B cell (primary cell): ENCODE measurements at regions not wholly inside any gene's neighbourhood (a gene's known extent, or its start where the extent isn't known, plus 50 kb on each side); places are given as distances from the start of the nearest gene placed in this dataset.

ENCODE experiments used
- ATAC-seq: fragments of 200-7000 bp; cut with Tn5 transposase; one replicate; pipeline ENCODE4 v1.10.0; 2021; ENCODE audit warnings: low read depth, mild to moderate bottlenecking, moderate number of reproducible peaks, moderate library complexity
- CTCF ChIA-PET: fragments of 350-600 bp; sonication (Branson Sonifier 250); formaldehyde crosslinking; loops from one replicate; lab custom pipeline; 2021; ENCODE audit warnings: antibody characterized with exemption, inconsistent platforms; lab: Charles Lee
- POLR2A ChIA-PET: fragments of 350-600 bp; sonication (Branson Sonifier 250); formaldehyde crosslinking; loops from one replicate; lab custom pipeline; 2021; ENCODE audit warnings: antibody characterized with exemption; lab: Charles Lee
- DNase-seq: peaks from one replicate; pipeline ENCODE4 v3.0.0; 2013
- H2AFZ ChIP-seq: 2 replicates; pipeline ENCODE4 v1.6.1; 2012; ENCODE audit warnings: mild to moderate bottlenecking, low read depth, low read length; ENCODE audit not compliant: insufficient read depth, poor library complexity, severe bottlenecking
- H3K27ac ChIP-seq, 2 donors: 1 replicate in 1 of 2; 2 replicates in 1 of 2; pipeline ENCODE4 v1.5.1; 2012 to 2013; ENCODE audit warnings: low read length in 2 of 2, mild to moderate bottlenecking in 2 of 2, moderate library complexity in 1 of 2
- H3K27me3 ChIP-seq, 4 experiments: fragments of 200-600 bp in 1 of 4; sonication (generic) in 1 of 4; replicated peaks in 1 of 4; 1 replicate in 2 of 4; 2 replicates in 2 of 4; pipeline versions ENCODE4 v1.6.1 to v1.7.0; 2013 to 2016; ENCODE audit warnings: low read length in 3 of 4, mild to moderate bottlenecking in 2 of 4, mixed read lengths in 1 of 4, moderate library complexity in 1 of 4; ENCODE audit not compliant: insufficient read depth in 4 of 4, control insufficient read depth in 3 of 4; ENCODE audit errors: control extremely low read depth in 1 of 4
- H3K36me3 ChIP-seq, 2 experiments: replicated peaks in 1 of 2; 1 replicate in 1 of 2; 2 replicates in 1 of 2; pipeline versions ENCODE4 v1.6.1 to v1.7.1; 2013; ENCODE audit warnings: low read length in 1 of 2; ENCODE audit not compliant: insufficient read depth in 2 of 2, control insufficient read depth in 1 of 2; ENCODE audit errors: control extremely low read depth in 1 of 2, extremely low read depth in 1 of 2
- H3K4me1 ChIP-seq, 2 donors: fragments of 200-600 bp in 1 of 2; sonication (generic) in 1 of 2; 1 replicate in 1 of 2; 2 replicates in 1 of 2; pipeline versions ENCODE4 v1.5.1 to v1.6.1; 2013 to 2017; ENCODE audit warnings: low read length in 2 of 2; ENCODE audit not compliant: control insufficient read depth in 2 of 2, insufficient read depth in 2 of 2
- H3K4me2 ChIP-seq: replicated peaks from 2 replicates; pipeline ENCODE3; 2012; ENCODE audit warnings: mild to moderate bottlenecking, low read depth, low read length; ENCODE audit not compliant: poor library complexity, severe bottlenecking
- H3K4me3 ChIP-seq, 5 experiments: fragments of 200-600 bp in 1 of 5; sonication (generic) in 1 of 5; 1 replicate in 3 of 5; 2 replicates in 2 of 5; pipeline versions ENCODE4 v1.5.1 to v1.7.0; 2011 to 2016; ENCODE audit warnings: low read length in 4 of 5, mild to moderate bottlenecking in 4 of 5, low read depth in 2 of 5, control low read depth in 1 of 5, moderate library complexity in 1 of 5; ENCODE audit not compliant: insufficient read depth in 1 of 5; ENCODE audit errors: control extremely low read depth in 1 of 5, extremely low read depth in 1 of 5
- H3K79me2 ChIP-seq: fragments of 200-600 bp; sonication (generic); one replicate; pipeline ENCODE4 v1.6.0; 2016; ENCODE audit warnings: low read length; ENCODE audit not compliant: control insufficient read depth, insufficient read depth
- H3K9ac ChIP-seq: fragments of 200-600 bp; sonication (generic); 2 replicates; pipeline ENCODE4 v1.6.1; 2017; ENCODE audit warnings: mild to moderate bottlenecking, low read length, moderate library complexity
- H3K9me3 ChIP-seq, 3 donors: one replicate each; pipeline versions ENCODE4 v1.6.1 to v1.7.1; 2013; ENCODE audit warnings: low read length in 2 of 3; ENCODE audit not compliant: control insufficient read depth in 2 of 3, insufficient read depth in 1 of 3; ENCODE audit errors: control extremely low read depth in 1 of 3
- H4K20me1 ChIP-seq: 2 replicates; pipeline ENCODE4 v1.6.0; 2012; ENCODE audit warnings: mild to moderate bottlenecking, low read length; ENCODE audit not compliant: insufficient read depth, control insufficient read depth, poor library complexity, severe bottlenecking
- H3K27ac Mint-ChIP-seq: one replicate; pipeline ENCODE4 v1.8.0; 2021; ENCODE audit warnings: mixed read lengths
- H3K27me3 Mint-ChIP-seq: one replicate; pipeline ENCODE4 v1.8.0; 2021; ENCODE audit warnings: mixed read lengths
- H3K4me1 Mint-ChIP-seq: one replicate; pipeline ENCODE4 v1.8.0; 2021; ENCODE audit warnings: mixed read lengths
- H3K4me3 Mint-ChIP-seq: one replicate; pipeline ENCODE4 v1.8.0; 2021; ENCODE audit warnings: mixed read lengths
- H3K9me3 Mint-ChIP-seq: one replicate; pipeline ENCODE4 v1.8.0; 2022; ENCODE audit warnings: mixed read lengths; ENCODE audit not compliant: insufficient read depth
- CTCF ChIP-seq: fragments of 200-600 bp; IDR thresholded peaks from one replicate; pipeline ENCODE4 v1.8.0; 2022; ENCODE audit warnings: antibody characterized with exemption, mild to moderate bottlenecking
- EZH2 ChIP-seq: IDR thresholded peaks from 2 replicates; pipeline ENCODE4 v1.6.1; 2012; ENCODE audit warnings: borderline replicate concordance, low read depth, mild to moderate bottlenecking, moderate library complexity, low read length; ENCODE audit not compliant: insufficient read depth, poor library complexity, severe bottlenecking
- WGBS: methylation state at CpG from one replicate; pipeline ENCODE4 v1.1.5; 2013; ENCODE audit warnings: missing lambda C conversion rate; ENCODE audit not compliant: insufficient coverage; 5-methylcytosine and 5-hydroxymethylcytosine counted together
- intact Hi-C: fragments of 100-400 bp; cut with micrococcal nuclease; formaldehyde crosslinking; loops from one replicate; pipeline ENCODE4 v1.10.0; 2022

- no peaks in the 10 kb centered on the region for H3K79me2 ChIP-seq
- no peak overlapping the region for H2AFZ ChIP-seq
- no peak for DNase-seq
- Mint-ChIP-seq H3K27me3 (no peaks in the 10 kb centered on the region), H3K9me3 (no peaks in the 10 kb centered on the region), H3K27ac (no peak overlapping the region), H3K4me3 (no peak overlapping the region), H3K4me1 (no peaks in the 10 kb centered on the region)
- H3K9ac ChIP-seq, result no peak overlapping the region
- no peaks in the 10 kb centered on the region for H3K36me3 ChIP-seq
- intact Hi-C loops, result no loop called here
- ChIA-PET POLR2A (no interaction called here), CTCF (no interaction called here)
- TF ChIP-seq EZH2, result no peak
- no peak for TF ChIP-seq CTCF
- ATAC-seq, result no peak
- H4K20me1 ChIP-seq, result no peaks in the 10 kb centered on the region
- no peak overlapping the region for H3K4me2 ChIP-seq
- H3K27me3 ChIP-seq, result no peaks in the 10 kb centered on the region
- H3K4me1 ChIP-seq, result no peaks in the 10 kb centered on the region
- H3K9me3 ChIP-seq, result no peaks in the 10 kb centered on the region
- no peak overlapping the region for H3K27ac ChIP-seq
- no peak overlapping the region for H3K4me3 ChIP-seq
These were observed 81.8 kb downstream of the ZWINT start for GRCh38 chr10:56279270-56279669.

DNA sequence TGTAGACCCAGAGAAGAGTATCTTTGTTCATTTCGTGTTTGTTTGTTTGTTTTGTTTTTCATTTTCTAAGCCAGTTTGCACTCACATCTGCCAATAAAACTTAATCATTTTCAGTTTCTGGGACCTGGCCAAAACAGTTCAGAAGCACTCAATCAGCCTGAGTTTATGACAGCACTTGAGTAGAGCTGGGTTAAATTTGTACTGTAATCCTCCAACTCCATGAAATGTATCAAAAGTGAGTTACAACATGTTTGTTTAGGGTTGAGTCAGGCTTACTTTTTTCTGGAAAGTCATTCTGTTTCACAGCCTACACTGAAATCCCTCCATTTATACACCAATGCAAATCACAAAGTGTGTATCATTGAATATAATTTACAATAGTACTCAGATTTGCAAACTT lies 91.9 kb downstream of the ZWINT start:
- H2AFZ ChIP-seq, result no peak overlapping the region
- H3K27ac ChIP-seq, result no peak overlapping the region
- no peaks in the 10 kb centered on the region for H3K4me1 ChIP-seq
- Mint-ChIP-seq H3K4me1 (no peaks in the 10 kb centered on the region), H3K4me3 (no peak overlapping the region), H3K9me3 (no peaks in the 10 kb centered on the region), H3K27me3 (no peaks in the 10 kb centered on the region), H3K27ac (no peak overlapping the region)
- no peak for TF ChIP-seq CTCF
- no peak for TF ChIP-seq EZH2
- WGBS, result no CpG with 5 or more reads among the region's 1 CpG
- CTCF ChIA-PET, result no interaction called here
- H3K79me2 ChIP-seq, result no peaks in the 10 kb centered on the region
- no peak for ATAC-seq
- DNase-seq, result no peak
- H3K9me3 ChIP-seq, result no peaks in the 10 kb centered on the region
- intact Hi-C loops, result no loop called here
- no peaks in the 10 kb centered on the region for H3K36me3 ChIP-seq
- H3K9ac ChIP-seq, result no peak overlapping the region
- no peaks in the 10 kb centered on the region for H4K20me1 ChIP-seq
- POLR2A ChIA-PET, result no interaction called here
- H3K4me3 ChIP-seq, result no peak overlapping the region
- no peak overlapping the region for H3K4me2 ChIP-seq
- H3K27me3 ChIP-seq, result no peaks in the 10 kb centered on the region
